Gastroesophageal sphincter (tissue), 4 donors: ENCODE measurements at regions not wholly inside any gene's neighbourhood (a gene's known extent, or its start where the extent isn't known, plus 50 kb on each side); places are given as distances from the start of the nearest gene placed in this dataset.

Experiments
- ATAC-seq: fragments of 150-250 bp; one replicate; pipeline ENCODE4 v1.9.1; 2016; ENCODE audit warnings: mild to moderate bottlenecking, moderate library complexity
- H3K27ac ChIP-seq, 4 donors: fragments of 200-600 bp; sonication (generic) in 3 of 4; 1 replicate in 3 of 4; 2 replicates in 1 of 4; pipeline ENCODE4 v1.5.1; 2016 to 2019
- H3K27me3 ChIP-seq: fragments of 200-600 bp; sonication (generic); one replicate; pipeline ENCODE4 v1.5.1; 2019
- H3K36me3 ChIP-seq, 2 donors: fragments of 200-600 bp; sonication (generic); one replicate each; pipeline ENCODE4 v1.5.1; 2019; ENCODE audit warnings: control low read depth in 1 of 2
- H3K4me1 ChIP-seq, 3 donors: fragments of 200-600 bp; sonication (generic); 1 replicate in 2 of 3; 2 replicates in 1 of 3; pipeline ENCODE4 v1.5.1; 2016 to 2019; ENCODE audit warnings: control low read depth in 2 of 3
- H3K4me3 ChIP-seq, 2 donors: fragments of 200-600 bp; sonication (generic); one replicate each; pipeline ENCODE4 v1.5.1; 2019; ENCODE audit warnings: mild to moderate bottlenecking in 1 of 2, moderate library complexity in 1 of 2
- H3K9me3 ChIP-seq, 3 donors: fragments of 200-600 bp; sonication (generic); one replicate each; pipeline ENCODE4 v1.5.1; 2017 to 2019; ENCODE audit warnings: control low read depth in 2 of 3
- EP300 ChIP-seq: sonication (generic); formaldehyde crosslinking; IDR thresholded peaks from one replicate; pipeline ENCODE4 v1.6.1; 2017; ENCODE audit warnings: antibody characterized with exemption, mild to moderate bottlenecking
- POLR2A ChIP-seq, 2 donors: fragments of 450-650 bp; IDR thresholded peaks; one replicate each; pipeline ENCODE4 v1.6.1; 2017; ENCODE audit warnings: antibody characterized with exemption in 2 of 2, mild to moderate bottlenecking in 2 of 2, moderate library complexity in 1 of 2
- POLR2AphosphoS5 ChIP-seq: sonication (generic); formaldehyde crosslinking; IDR thresholded peaks from one replicate; pipeline ENCODE4 v1.6.1; 2017; ENCODE audit warnings: antibody characterized with exemption
- WGBS, 2 donors: methylation state at CpG; one replicate each; pipeline ENCODE4 v1.1.5; 2018; ENCODE audit warnings: low coverage in 1 of 2; 5-methylcytosine and 5-hydroxymethylcytosine counted together
- TF ChIP-seq, protein P1 (sequence below), 4 experiments: fragments of 200-600 bp in 2 of 4; fragments of 450-650 bp in 2 of 4; sonication (generic) in 1 of 4; IDR thresholded peaks; one replicate each; pipeline ENCODE4 v1.5.1; 2017 to 2019; ENCODE audit warnings: antibody characterized with exemption in 4 of 4, mild to moderate bottlenecking in 2 of 4, moderate library complexity in 2 of 4

GRCh38 chr5:82777106-82777505, 300.1 kb downstream of the TMEM167A start:
- Histone ChIP-seq H3K9me3 (no peaks in the 10 kb centered on the region), H3K4me1 (no peaks in the 10 kb centered on the region), H3K4me3 (no peak overlapping the region), H3K27me3 (no peaks in the 10 kb centered on the region), H3K27ac (no peak overlapping the region), H3K36me3 (no peaks in the 10 kb centered on the region)
- no peak for ATAC-seq
- 50 to 55% methylated on average over 2 of the region's 2 CpGs for WGBS, 2 donors
- no peak for TF ChIP-seq POLR2A (IDR thresholded peaks at IDR 0.05)
- no peak for TF ChIP-seq POLR2AphosphoS5
- TF ChIP-seq EP300, result no peak
- TF ChIP-seq, protein P1, sequence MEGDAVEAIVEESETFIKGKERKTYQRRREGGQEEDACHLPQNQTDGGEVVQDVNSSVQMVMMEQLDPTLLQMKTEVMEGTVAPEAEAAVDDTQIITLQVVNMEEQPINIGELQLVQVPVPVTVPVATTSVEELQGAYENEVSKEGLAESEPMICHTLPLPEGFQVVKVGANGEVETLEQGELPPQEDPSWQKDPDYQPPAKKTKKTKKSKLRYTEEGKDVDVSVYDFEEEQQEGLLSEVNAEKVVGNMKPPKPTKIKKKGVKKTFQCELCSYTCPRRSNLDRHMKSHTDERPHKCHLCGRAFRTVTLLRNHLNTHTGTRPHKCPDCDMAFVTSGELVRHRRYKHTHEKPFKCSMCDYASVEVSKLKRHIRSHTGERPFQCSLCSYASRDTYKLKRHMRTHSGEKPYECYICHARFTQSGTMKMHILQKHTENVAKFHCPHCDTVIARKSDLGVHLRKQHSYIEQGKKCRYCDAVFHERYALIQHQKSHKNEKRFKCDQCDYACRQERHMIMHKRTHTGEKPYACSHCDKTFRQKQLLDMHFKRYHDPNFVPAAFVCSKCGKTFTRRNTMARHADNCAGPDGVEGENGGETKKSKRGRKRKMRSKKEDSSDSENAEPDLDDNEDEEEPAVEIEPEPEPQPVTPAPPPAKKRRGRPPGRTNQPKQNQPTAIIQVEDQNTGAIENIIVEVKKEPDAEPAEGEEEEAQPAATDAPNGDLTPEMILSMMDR (IDR thresholded peaks at IDR 0.05), result no peak

GRCh38 chr5:82772281-82772680, 304.9 kb downstream of the TMEM167A start:
- TF ChIP-seq POLR2A (IDR thresholded peaks at IDR 0.05), result no peak
- ATAC-seq, result no peak
- Histone ChIP-seq H3K4me3 (no peak overlapping the region), H3K36me3 (no peaks in the 10 kb centered on the region), H3K9me3 (no peaks in the 10 kb centered on the region), H3K4me1 (no peaks in the 10 kb centered on the region), H3K27ac (no peak overlapping the region), H3K27me3 (no peaks in the 10 kb centered on the region)
- WGBS, 2 donors, result 82 to 91% methylated on average over 3 to 4 of the region's 4 CpGs

- H3K9me3 ChIP-seq, result no peaks in the 10 kb centered on the region
- TF ChIP-seq, protein P1 (IDR thresholded peaks at IDR 0.05), result no peak
- no peak for TF ChIP-seq POLR2A (IDR thresholded peaks at IDR 0.05)
Observed at GRCh38 chr5:82766206-82766605, 311.0 kb downstream of the TMEM167A start.

DNA sequence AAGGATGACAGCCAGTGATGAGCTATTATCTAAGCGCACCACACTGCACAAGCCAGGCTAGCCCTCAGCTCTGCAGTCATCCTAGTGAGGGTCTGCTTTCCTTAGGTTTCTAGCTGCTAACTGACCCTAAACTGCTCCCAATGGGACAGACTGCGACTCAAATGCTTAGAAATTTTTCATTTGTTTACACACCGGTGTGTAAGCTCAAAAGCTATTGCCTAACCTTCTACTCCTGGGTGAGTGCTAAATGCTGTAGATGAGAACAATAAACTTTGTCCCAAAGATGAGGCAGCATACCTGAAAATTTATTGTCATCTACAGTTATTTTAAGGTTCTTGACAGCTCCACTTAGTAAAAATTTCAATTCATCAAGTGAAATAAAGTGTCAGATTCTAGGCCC, 311.4 kb downstream of the TMEM167A start:
- no peaks in the 10 kb centered on the region for H3K27me3 ChIP-seq
- no peak overlapping the region for H3K4me3 ChIP-seq
- no peaks in the 10 kb centered on the region for H3K9me3 ChIP-seq
- no peak for ATAC-seq
- no peaks in the 10 kb centered on the region for H3K36me3 ChIP-seq
- no peaks in the 10 kb centered on the region for H3K4me1 ChIP-seq
- H3K27ac ChIP-seq, result no peak overlapping the region
- WGBS, 2 donors, result 35 to 45% methylated on average over 3 of the region's 3 CpGs
- TF ChIP-seq POLR2AphosphoS5, result no peak
- TF ChIP-seq EP300, result no peak
- TF ChIP-seq POLR2A (IDR thresholded peaks at IDR 0.05), result no peak
- TF ChIP-seq, protein P1 (IDR thresholded peaks at IDR 0.05), result no peak

More at GRCh38 chr5:82766206-82766605, 311.0 kb downstream of the TMEM167A start:
- ATAC-seq, result no peak
- Histone ChIP-seq H3K4me3 (no peak overlapping the region), H3K27me3 (no peaks in the 10 kb centered on the region), H3K27ac (no peak overlapping the region), H3K36me3 (no peaks in the 10 kb centered on the region), H3K4me1 (no peaks in the 10 kb centered on the region)

GRCh38 chr5:82760856-82761255, 316.3 kb downstream of the TMEM167A start:
- no peak for ATAC-seq
- Histone ChIP-seq H3K27me3 (no peaks in the 10 kb centered on the region), H3K9me3 (no peaks in the 10 kb centered on the region), H3K4me3 (no peak overlapping the region), H3K27ac (no peak overlapping the region), H3K4me1 (no peaks in the 10 kb centered on the region), H3K36me3 (no peaks in the 10 kb centered on the region)
- 82% methylated on average over 5 of the region's 10 CpGs; no CpG with 5 or more reads in 1 of the 2 donors for WGBS, 2 donors
- TF ChIP-seq, protein P1 (IDR thresholded peaks at IDR 0.05), result no peak
- TF ChIP-seq POLR2A (IDR thresholded peaks at IDR 0.05) (no peak), EP300 (no peak), POLR2AphosphoS5 (no peak)

- TF ChIP-seq, protein P1 (IDR thresholded peaks at IDR 0.05), result no peak
- TF ChIP-seq POLR2A (IDR thresholded peaks at IDR 0.05) (no peak), POLR2AphosphoS5 (no peak), EP300 (no peak)
- Histone ChIP-seq H3K27me3 (no peaks in the 10 kb centered on the region), H3K36me3 (no peaks in the 10 kb centered on the region), H3K27ac (no peak overlapping the region), H3K4me1 (no peaks in the 10 kb centered on the region), H3K9me3 (no peaks in the 10 kb centered on the region), H3K4me3 (no peak overlapping the region)
- no peak for ATAC-seq
- 84 to 92% methylated on average over 3 of the region's 3 CpGs for WGBS, 2 donors
Observed at GRCh38 chr5:82758881-82759280, 318.3 kb downstream of the TMEM167A start.
